DMS53 treated with DMSO at 0.1 percent for 48 hours (cell line): ENCODE measurements at regions not wholly inside any gene's neighbourhood (a gene's known extent, or its start where the extent isn't known, plus 50 kb on each side); places are given as distances from the start of the nearest gene placed in this dataset.
A peak's percentile ranks its signal among the peaks of the same experiment; 100 is the strongest.
"Not testable (repeated sequence)": the region's sequence is repeated elsewhere in the genome, so short reads cannot be mapped to it uniquely, and the experiment has no call there.

ENCODE experiments used
- DNase-seq: peaks from one replicate; lab custom pipeline; 2025; ENCODE audit not compliant: unreplicated experiment; lab: John Stamatoyannopoulos, UW

DNA sequence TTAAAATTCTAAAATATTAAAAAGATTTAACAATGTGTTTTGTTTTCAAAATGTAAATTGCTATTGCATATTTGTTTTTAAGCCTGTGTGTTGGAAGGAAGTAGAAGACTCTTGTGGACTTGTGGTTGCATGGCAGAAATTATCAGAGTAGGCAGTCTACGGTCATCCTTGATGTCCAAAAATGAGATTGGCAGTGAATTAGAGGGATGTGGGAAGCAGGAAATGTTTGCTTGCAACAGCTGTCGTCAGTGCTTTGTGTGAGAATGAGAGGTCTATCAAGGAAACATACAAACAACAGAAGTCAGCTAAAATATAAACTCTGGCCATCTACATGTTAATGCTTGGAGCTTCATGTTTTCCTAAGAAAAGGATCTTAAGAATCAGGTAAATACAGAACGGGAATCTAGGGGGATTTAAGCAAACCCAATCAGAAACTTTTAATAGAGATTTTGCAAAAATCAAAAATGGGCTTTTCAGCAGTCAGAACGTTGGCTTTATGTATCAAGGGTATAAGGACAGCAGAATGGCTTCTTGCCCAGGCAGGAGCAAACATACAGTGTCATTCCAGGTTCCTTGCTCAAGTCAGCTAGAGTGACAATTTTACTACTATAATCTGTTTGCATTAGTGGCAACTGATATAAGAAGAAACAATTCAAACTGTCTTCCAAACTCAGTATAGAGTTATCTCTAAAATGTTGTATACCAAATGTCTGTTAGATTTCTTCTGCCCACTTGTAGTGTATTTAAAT, 196.7 kb downstream of the CYB561 start:
- DNase-seq: no peak

DNA sequence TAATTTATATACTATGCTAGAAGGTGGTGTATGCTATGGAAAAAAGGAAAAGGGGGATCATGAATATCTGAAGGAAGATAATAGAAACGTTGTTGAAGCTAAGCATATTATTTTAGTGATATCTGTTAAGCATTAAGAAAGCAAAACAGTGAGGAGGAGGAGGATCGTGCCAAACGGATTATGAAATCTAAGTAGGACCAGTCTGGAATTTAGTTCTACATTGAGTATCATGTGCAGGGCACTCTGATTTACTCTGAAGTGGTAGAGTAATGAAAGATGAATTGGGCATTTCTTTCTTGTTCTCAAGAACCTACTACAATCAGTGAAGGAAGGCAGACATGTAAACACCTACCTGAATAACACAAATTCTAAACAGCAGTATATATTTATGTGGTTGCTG, 195.3 kb downstream of the CYB561 start:
- no peak for DNase-seq

DNA sequence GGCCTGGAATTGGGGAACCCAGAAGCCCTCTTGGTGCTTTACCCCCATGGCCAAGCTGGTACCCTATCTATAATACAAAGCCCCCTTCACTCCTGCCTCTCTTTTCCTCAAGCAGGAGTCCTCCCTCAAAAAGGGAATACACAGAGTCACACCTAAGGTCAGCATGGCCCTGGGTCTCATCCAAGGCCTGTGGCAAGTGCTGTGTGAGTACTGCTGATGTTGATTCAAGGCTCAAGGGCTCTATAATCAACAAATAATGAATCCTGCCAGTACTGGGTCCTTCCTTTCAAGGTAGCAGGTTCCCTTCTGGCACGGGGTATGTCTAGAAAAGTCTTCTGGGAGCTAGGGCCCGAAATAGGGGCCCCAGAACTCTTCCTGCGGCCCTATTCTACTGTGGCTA, 187.3 kb downstream of the CYB561 start:
- DNase-seq: no peak

DNA sequence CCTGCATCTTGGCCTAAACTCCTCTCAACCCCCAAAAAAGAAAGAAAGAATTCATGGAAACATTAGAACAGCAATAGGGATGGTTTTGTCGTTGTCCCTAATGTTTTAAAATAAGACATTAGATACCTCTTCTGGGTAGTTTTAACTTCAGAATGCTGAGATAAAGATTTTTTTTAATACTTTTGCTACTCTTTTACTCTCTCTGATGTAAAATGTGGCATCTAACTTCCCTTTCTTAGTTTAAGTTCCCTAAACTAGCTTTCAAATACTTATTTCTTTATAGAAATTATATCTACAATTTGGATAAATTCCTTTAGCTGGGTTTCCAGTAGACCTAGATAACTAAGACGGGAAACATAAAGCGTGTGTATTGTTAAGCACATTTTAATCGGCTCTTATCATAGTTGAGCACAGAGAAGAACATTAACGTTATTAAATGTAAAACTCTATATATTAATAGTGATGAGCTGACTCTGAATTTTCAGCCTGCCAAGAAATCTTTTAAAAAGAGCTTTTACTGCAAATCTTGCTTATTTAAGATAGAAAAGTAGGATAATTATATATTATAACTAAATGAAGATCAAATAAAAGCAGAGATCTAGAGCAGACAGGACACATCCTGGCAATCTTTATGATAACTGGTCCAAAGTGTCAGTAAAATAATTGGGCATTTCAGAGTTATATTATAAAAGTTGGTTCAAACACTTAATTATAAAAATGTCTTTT, 183.2 kb downstream of the CYB561 start:
- DNase-seq: no peak

DNA sequence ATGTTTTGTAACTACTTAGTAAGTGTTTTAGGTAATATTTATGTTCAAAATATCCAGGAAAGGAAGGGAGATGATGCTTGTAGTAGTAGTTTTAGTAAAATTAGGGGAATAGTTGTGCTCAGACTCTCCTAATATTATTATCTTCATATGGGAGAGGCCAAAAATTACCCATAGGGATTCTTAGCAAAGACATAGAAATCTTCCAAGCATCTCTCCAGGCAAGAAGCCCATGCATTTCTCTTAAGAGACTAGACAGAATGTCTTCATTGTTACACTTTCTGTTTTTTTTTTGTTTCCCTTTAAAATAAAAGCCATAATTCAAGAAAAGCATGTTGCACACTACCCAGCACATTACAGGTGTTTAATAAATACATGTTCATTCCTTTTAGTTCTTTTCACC, 180.6 kb downstream of the CYB561 start:
- no peak for DNase-seq

DNA sequence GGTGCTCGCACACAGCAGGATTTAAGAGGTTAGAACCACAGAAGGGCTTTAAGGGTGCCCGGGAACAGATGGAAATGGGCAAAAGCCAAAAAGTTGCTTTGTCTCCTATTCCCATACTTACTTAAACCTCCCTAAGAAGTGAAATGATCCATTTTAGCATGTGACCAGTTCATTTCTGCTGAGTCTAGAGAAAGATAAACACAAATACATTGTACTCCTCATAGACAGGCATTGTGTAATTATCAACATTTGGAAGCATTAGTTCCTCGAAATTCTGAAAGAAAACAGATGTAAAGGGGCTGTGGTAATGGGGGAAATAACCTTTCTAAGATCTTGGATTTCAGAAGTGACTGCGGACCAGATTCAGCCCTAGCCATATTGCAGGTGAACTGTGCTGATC, 178.3 kb downstream of the CYB561 start:
- no peak for DNase-seq

DNA sequence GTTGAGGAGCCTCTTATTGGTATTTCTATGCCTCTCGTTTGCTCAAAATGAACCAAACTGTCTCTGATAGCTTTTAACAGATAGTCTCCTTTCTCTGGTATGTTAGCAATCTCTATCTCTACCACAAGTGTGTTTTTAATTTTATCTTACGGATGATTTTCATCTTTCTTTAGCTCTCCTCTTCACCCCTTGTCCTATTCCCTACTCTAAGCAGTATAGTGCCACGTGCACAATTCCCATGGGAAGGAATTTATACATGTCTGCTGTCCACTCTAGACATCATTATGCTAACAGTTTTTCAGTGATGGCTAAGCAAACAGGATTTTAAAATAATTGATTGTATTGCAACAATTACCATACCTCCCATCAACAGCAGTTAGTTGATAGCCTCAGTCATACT, 177.3 kb downstream of the CYB561 start:
- no peak for DNase-seq

DNA sequence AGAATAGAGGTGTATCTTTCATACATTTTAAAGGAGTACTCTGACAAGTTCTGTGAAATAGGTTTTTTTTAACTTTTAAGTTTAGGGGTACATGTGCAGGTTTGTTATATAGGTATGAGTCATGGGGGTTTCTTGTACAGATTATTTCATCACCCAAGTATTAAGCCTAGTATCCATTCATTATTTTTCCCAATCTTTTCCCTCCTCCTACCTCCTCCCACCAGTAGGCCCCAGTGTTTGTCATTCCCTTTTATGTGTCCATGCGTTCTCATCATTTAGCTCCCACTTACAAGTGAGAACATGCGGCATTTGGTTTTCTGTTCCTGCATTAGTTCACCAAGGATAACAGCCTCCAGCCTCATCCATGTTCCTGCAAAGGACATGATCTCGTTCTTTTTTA, 175.5 kb downstream of the CYB561 start:
- DNase-seq: no peak

DNA sequence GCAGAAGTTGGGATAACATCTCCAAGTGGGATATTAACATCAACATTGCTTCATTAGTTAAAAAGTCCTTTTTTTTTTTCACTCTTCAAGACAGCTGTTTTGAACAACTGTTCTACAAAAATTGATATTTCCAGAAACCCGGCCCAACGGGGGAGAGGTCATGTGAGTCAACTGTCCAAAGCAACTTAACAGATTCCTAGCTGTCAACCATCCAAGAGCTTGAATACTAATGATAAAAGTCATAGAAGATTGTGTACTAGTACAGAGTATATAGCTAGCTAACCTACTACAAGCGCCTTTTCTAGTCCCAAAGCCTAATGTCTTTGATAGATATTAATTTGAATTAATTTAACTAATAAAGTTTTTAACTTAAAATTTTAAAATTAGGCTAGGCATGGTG, 172.0 kb downstream of the CYB561 start:
- no peak for DNase-seq

DNA sequence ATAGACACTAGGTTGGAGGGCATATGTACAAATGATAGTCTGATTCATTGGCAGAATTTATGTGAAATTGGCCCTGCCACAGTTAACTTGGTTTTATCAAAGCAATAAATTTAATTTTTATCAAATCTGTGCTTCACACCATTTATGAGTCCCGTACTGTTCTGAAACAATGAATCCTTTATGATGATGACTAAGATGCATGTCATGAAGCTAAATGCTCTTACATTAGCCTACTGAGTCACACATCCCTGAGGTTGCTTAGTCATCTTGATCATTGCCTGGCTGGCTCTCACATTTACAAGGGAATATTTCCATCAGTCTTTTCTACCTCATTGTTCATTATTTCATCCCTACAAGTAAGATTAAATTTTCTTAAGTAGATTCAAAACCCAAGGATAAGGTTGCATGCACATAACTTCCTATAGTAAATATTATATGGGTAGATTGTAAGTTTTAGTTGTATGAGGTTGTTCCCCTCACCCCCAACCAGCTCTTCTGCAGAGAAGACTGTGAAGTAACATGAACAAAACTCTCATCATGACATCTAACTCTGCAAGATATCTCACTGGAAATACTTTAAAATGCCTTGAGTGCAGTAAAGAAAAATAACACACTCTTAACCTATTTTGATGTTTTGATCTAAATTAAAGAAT, 170.7 kb downstream of the CYB561 start:
- DNase-seq: peak; percentile 3

DNA sequence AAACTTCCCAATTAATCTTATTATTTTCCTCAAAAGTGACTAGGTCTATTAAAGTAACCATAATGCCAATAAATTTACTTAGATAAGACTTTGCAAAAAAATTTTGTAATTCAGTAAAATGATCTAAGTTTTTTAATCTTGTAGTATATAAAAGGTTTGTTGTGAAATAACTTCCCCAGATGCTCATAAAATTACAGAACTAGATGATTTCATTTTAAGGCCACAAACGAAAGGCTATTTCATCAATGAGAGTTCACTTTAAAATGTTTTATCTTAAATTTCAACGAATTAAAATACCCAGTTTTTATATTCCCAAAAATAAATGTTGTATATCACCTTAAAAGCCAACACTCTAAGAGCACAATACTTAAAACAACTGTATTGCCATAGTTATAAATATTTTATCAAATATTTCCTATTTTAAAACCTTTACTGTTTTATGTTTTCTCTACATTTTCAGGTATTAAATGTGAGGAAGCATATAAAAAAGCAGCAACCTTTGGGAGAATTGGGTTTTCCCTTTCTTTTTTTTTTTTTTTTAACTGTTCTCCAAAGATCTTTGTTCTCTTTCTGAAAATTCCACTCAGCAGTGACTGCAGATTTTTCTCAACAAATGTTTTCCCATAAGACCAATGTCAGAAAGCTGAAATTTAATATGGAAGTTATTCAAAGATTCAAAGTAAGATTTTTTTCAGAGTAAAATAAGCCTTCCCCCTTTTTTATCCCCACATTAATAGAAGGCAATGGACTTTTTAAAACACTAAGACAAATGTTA, 169.9 kb downstream of the CYB561 start:
- DNase-seq: no peak

DNA sequence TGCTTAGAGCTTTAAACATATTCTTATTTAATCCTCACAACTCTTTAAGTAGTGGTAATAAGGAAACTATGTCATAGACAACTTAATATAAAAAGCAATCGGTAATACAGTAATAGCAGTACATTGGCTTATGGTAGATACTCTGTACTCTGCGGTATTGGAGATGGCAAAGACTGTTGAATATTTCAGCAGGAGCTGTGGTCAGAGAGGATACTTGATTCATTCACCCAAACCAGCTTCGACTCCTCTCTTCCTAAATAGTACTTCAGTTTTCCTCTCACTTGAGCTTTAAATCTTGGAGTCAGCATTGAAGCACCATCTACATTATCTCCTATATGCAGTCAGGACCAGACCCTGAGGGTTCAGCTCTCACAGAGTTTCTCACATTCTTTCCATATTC, 169.3 kb downstream of the CYB561 start:
- no peak for DNase-seq

DNA sequence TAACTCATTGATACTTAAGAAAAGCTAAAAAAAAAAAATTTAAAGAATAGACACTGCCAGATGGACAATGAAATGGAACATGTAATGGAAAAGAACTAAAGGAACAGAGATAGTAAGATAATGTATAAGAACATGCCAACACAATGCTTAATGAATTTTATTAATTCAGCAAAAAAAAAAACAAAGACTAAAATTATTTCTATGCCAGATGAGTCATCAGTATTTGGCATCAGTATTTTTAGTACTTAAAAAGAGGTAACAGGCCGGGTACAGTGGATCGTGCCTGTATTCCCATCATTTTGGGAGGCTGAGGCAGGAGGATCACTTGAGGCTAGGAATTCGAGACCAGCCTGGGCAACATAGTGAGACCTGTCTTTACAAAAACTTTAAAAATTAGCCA, 168.5 kb downstream of the CYB561 start:
- no peak for DNase-seq

DNA sequence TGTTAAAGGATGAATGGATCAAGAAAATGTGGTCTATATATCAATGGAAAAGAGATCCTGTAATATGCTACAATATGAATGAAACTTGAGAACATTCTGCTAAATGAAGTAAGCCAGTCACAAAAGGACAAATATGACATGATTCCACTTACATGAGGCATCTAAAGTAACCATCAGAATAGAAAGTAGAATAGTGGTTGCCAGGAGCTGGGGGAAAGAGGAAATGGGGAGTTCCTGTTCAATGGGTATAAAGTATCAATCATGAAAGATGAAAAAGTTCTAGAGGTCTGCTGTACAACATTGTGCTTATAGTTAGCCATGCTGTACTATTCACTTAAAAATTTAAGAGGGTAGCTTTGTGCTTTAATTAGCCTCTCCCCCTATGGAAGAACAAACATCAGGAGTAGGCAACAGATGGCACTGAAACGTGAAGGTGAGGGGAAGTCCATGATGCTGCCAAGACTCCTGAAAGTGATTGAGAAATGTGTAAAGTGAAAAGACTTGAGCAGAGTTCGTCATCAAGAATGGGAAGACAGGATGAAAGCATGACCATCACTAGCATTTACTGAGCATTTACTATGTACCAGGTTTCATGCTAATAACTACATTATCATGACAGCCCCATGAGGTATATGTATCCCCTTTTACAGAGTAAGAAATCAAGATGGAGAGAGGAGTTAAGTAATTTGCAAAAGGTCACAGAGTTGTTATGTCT, 167.2 kb downstream of the CYB561 start:
- DNase-seq: no peak

DNA sequence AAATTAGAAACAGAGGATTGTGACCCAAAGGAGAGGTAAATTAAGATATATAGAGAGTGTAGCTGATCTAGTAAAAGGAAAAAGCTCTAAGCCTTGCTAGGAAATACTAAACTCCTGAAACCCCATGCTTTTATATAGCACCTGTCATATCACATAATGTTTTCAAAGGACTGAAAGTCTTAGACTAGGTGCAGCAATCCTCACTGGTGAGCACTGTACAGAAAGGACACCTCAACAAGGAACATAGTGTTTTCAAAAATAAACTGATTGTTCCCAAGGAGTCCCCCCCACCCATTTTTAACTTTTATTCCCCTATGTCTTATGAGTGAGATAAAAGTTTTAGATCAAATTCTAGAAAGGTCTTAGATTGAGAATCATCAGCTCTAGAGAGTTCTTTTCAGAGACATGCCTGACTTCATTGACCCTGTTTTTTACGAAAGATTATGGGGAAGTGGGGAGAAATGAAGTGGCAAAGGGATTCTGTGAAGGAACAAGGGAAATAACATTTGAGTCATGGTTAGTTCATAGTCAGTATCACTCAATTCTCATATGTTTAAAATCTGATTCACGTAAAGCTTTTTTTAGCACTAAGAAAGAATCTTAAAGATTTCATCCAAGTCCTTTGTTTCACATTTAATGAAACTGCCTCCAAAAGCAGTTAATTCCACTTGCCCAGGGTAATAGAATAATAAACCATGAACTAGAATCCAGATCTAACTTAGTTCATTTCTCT, 166.4 kb downstream of the CYB561 start:
- DNase-seq: no peak

DNA sequence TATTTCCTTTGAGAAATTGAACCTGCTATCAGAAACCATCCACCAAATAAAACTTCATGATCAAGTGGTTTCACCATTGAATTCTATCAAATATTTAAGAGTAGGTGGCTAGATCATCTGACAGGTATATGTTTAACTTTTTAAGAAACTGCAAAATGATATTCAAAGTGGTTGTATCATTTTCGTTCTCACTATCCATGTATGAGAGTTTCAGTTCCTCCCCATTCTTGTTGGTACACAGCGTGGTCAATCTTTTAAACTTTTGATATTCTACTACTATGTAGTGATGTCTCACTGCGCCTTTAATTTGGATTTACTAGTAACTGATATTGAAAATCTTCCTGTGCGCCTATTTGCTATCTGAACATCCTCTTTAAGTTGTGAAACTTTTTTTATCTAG, 163.7 kb downstream of the CYB561 start:
- no peak for DNase-seq

DNA sequence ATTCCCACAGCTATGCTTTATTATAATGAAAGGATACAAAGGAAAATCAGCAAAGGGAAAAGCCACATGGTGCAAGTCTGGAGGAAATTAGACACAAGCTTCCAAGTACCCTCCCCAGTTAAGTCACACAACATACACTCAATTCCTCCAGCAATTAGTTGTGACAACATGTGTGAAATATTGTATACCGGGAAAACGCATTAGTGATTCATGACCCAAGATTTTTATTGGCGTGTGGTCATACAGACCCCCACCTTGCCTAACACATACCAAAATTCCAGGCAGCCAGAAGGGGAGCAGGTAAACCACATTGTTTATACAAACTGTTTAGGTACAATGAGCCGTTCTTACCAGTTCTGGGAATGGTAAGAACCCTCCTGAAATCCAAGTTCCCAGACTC, 160.6 kb downstream of the CYB561 start:
- no peak for DNase-seq

DNA sequence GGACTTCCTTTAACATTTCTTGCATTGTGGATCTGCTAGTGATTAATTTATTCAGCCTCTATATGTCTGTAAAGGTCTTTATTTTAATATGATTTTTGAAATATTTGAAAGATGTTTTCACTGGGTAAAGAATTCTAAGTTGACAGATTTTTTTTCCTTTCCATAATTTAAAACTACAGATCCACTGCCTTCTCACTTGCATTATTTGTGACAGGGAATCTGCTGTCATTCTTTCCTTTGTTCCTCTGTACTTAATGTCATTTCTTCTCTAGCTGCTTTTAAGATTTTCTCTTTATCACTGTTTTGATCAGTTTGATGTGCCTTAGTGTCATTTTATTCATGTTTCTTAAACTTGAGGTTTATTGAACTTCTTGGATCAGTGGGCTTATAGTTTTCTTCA, 159.9 kb downstream of the CYB561 start:
- no peak for DNase-seq

DNA sequence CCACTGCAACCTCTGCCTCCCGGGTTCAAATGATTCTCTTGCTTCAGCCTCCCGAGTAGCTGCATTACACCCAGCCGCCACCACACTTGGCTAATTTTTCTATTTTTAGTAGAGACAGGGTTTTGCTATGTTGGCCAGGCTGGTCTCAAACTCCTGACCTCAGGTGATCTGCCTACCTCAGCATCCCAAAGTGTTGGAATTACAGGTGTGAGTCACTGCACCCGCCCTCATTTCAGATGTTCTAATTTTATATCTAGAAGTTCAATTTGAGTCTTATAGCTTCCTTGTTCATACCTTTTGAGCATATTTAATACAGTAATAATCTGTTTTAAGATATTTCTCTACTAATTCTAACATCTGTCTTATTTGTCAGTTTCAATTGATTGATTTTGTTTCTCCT, 159.1 kb downstream of the CYB561 start:
- DNase-seq: not testable (repeated sequence)

DNA sequence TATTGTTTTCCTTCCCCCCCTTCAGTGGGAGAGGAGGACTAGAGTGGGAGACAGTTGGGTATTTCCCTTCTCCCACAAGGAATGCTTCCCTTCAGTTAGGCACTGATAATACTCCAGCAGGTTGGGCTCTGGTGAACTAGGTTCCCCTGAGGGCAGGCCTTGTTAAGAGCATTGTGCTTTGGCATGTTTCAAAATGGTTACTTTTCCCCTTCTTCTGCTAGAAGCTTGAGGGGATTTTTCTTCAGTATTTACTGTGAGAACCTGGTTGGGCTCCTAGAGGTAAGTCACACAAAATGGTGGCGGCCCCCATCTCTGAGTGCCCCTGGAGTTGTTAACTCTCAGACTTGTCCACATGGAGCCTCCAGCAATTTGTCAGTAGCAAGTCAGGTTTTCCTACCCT, 156.2 kb downstream of the CYB561 start:
- DNase-seq: no peak
